NCI-H2196 treated with DMSO at 0.1 percent for 48 hours (cell line): ENCODE measurements at regions not wholly inside any gene's neighbourhood (a gene's known extent, or its start where the extent isn't known, plus 50 kb on each side); places are given as distances from the start of the nearest gene placed in this dataset.

ENCODE experiments used
- DNase-seq: peaks from one replicate; lab custom pipeline; 2025; ENCODE audit not compliant: unreplicated experiment; lab: John Stamatoyannopoulos, UW

GRCh38 chr3:40593351-40593750 is 68.6 kb downstream of the ZNF621 start:
- no peak for DNase-seq

GRCh38 chr3:40597441-40597840 is 72.7 kb downstream of the ZNF621 start:
- no peak for DNase-seq

GRCh38 chr3:40598338-40598737 is 73.6 kb downstream of the ZNF621 start:
- DNase-seq: no peak

GRCh38 chr3:40598962-40599361 is 74.2 kb downstream of the ZNF621 start:
- DNase-seq: no peak

GRCh38 chr3:40602778-40603385 is 78.1 kb downstream of the ZNF621 start:
- no peak for DNase-seq

GRCh38 chr3:40605960-40606359 is 81.2 kb downstream of the ZNF621 start:
- DNase-seq: no peak

- DNase-seq: no peak
Observed at GRCh38 chr3:40608091-40608490, 83.3 kb downstream of the ZNF621 start.

- DNase-seq: no peak
Observed at GRCh38 chr3:40613306-40613705, 88.5 kb downstream of the ZNF621 start.

GRCh38 chr3:40615110-40615915 is 90.6 kb downstream of the ZNF621 start:
- DNase-seq: no peak

- no peak for DNase-seq
Observed at GRCh38 chr3:40615918-40616819, 91.4 kb downstream of the ZNF621 start.

GRCh38 chr3:40617084-40617483 is 92.3 kb downstream of the ZNF621 start:
- DNase-seq: no peak

- no peak for DNase-seq
Observed at GRCh38 chr3:40618158-40618557, 93.4 kb downstream of the ZNF621 start.

- no peak for DNase-seq
Observed at GRCh38 chr3:40620151-40620550, 95.4 kb downstream of the ZNF621 start.

GRCh38 chr3:40621252-40621651 is 96.5 kb downstream of the ZNF621 start:
- no peak for DNase-seq

GRCh38 chr3:40623567-40623966 is 98.8 kb downstream of the ZNF621 start:
- DNase-seq: no peak

- DNase-seq: no peak
Observed at GRCh38 chr3:40624189-40624769, 99.5 kb downstream of the ZNF621 start.

- DNase-seq: no peak
Observed at GRCh38 chr3:40627095-40627494, 102.3 kb downstream of the ZNF621 start.

GRCh38 chr3:40628984-40629383 is 104.2 kb downstream of the ZNF621 start:
- DNase-seq: no peak

GRCh38 chr3:40631341-40631995 is 106.7 kb downstream of the ZNF621 start:
- no peak for DNase-seq

GRCh38 chr3:40637906-40638305 is 113.1 kb downstream of the ZNF621 start:
- no peak for DNase-seq

- DNase-seq: no peak
Observed at GRCh38 chr3:40639006-40639405, 114.2 kb downstream of the ZNF621 start.
